ENCODE measurements at regions not wholly inside any gene's neighbourhood (a gene's known extent, or its start where the extent isn't known, plus 50 kb on each side); places are given as distances from the start of the nearest gene placed in this dataset.

- Mint-ChIP-seq H3K27me3 (ENCODE audit: insufficient read depth, low read depth, poor library complexity) (peaks cover 8% of the 10 kb centered on the region), H3K36me3 (ENCODE audit: low read depth) (no peaks in the 10 kb centered on the region; the same call in 2 of the 3 replicates), H3K27ac (no peak overlapping the region), H3K9me3 (no peaks in the 10 kb centered on the region; the same call in 1 of the 3 replicates), H3K4me3 (no peak overlapping the region), H3K4me1 (no peaks in the 10 kb centered on the region)
- no peaks in the 10 kb centered on the region for H3K36me3 ChIP-seq (ENCODE audit: insufficient read depth)
- H3K4me2 ChIP-seq: no peak overlapping the region
- no peak overlapping the region for H3K27ac ChIP-seq (ENCODE audit: low read depth)
- DNase-seq (ENCODE audit: low spot score) (no peak), ATAC-seq (no peak)
- H3F3A ChIP-seq (replicated peaks; ENCODE audit: low read depth): no peaks in the 10 kb centered on the region
- no peaks in the 10 kb centered on the region for H3K79me2 ChIP-seq (replicated peaks; ENCODE audit: insufficient read depth)
- no peaks in the 10 kb centered on the region for H3K4me1 ChIP-seq (ENCODE audit: insufficient read depth)
- TF ChIP-seq ETS1 (IDR thresholded peaks at IDR 0.05) (no peak), CREB1 (CRISPR knock-in tag; IDR thresholded peaks at IDR 0.05; ENCODE audit: low read depth) (no peak), ZNF114 (CRISPR knock-in tag; IDR thresholded peaks at IDR 0.05) (no peak), NANOG (IDR thresholded peaks at IDR 0.05; ENCODE audit: borderline replicate concordance) (no peak), EZH2 (IDR thresholded peaks at IDR 0.05; ENCODE audit: low read depth, unreplicated experiment) (no peak), ZNF331 (CRISPR knock-in tag; IDR thresholded peaks at IDR 0.05; ENCODE audit: low read depth) (no peak), JUNB (IDR thresholded peaks at IDR 0.05; ENCODE audit: unreplicated experiment) (no peak)
- TF ChIP-seq, protein P1, sequence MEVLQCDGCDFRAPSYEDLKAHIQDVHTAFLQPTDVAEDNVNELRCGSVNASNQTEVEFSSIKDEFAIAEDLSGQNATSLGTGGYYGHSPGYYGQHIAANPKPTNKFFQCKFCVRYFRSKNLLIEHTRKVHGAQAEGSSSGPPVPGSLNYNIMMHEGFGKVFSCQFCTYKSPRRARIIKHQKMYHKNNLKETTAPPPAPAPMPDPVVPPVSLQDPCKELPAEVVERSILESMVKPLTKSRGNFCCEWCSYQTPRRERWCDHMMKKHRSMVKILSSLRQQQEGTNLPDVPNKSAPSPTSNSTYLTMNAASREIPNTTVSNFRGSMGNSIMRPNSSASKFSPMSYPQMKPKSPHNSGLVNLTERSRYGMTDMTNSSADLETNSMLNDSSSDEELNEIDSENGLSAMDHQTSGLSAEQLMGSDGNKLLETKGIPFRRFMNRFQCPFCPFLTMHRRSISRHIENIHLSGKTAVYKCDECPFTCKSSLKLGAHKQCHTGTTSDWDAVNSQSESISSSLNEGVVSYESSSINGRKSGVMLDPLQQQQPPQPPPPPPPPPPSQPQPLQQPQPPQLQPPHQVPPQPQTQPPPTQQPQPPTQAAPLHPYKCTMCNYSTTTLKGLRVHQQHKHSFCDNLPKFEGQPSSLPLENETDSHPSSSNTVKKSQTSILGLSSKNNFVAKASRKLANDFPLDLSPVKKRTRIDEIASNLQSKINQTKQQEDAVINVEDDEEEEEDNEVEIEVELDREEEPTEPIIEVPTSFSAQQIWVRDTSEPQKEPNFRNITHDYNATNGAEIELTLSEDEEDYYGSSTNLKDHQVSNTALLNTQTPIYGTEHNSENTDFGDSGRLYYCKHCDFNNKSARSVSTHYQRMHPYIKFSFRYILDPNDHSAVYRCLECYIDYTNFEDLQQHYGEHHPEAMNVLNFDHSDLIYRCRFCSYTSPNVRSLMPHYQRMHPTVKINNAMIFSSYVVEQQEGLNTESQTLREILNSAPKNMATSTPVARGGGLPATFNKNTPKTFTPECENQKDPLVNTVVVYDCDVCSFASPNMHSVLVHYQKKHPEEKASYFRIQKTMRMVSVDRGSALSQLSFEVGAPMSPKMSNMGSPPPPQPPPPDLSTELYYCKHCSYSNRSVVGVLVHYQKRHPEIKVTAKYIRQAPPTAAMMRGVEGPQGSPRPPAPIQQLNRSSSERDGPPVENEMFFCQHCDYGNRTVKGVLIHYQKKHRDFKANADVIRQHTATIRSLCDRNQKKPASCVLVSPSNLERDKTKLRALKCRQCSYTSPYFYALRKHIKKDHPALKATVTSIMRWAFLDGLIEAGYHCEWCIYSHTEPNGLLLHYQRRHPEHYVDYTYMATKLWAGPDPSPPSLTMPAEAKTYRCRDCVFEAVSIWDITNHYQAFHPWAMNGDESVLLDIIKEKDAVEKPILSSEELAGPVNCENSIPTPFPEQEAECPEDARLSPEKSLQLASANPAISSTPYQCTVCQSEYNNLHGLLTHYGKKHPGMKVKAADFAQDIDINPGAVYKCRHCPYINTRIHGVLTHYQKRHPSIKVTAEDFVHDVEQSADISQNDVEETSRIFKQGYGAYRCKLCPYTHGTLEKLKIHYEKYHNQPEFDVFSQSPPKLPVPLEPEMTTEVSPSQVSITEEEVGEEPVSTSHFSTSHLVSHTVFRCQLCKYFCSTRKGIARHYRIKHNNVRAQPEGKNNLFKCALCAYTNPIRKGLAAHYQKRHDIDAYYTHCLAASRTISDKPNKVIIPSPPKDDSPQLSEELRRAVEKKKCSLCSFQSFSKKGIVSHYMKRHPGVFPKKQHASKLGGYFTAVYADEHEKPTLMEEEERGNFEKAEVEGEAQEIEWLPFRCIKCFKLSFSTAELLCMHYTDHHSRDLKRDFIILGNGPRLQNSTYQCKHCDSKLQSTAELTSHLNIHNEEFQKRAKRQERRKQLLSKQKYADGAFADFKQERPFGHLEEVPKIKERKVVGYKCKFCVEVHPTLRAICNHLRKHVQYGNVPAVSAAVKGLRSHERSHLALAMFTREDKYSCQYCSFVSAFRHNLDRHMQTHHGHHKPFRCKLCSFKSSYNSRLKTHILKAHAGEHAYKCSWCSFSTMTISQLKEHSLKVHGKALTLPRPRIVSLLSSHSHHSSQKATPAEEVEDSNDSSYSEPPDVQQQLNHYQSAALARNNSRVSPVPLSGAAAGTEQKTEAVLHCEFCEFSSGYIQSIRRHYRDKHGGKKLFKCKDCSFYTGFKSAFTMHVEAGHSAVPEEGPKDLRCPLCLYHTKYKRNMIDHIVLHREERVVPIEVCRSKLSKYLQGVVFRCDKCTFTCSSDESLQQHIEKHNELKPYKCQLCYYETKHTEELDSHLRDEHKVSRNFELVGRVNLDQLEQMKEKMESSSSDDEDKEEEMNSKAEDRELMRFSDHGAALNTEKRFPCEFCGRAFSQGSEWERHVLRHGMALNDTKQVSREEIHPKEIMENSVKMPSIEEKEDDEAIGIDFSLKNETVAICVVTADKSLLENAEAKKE (CRISPR knock-in tag; IDR thresholded peaks at IDR 0.05): no peak
- no peak overlapping the region for H2AFZ ChIP-seq
- H3K4me3 ChIP-seq: no peak overlapping the region
- H3K9me2 ChIP-seq (ENCODE audit: insufficient read depth): peaks cover 3% of the 10 kb centered on the region; the same call in 1 of the 2 replicates
- no peaks in the 10 kb centered on the region for H3K27me3 ChIP-seq (ENCODE audit: insufficient read depth)
- no peaks in the 10 kb centered on the region for H4K20me1 ChIP-seq (replicated peaks; ENCODE audit: insufficient read depth)
These were observed 491.5 kb downstream of the IRX1 start for GRCh38 chr5:4087110-4087509.

Measured in GM23338 (cell line).